Muscle of back (tissue), 3 donors: ENCODE measurements at regions not wholly inside any gene's neighbourhood (a gene's known extent, or its start where the extent isn't known, plus 50 kb on each side); places are given as distances from the start of the nearest gene placed in this dataset.

ENCODE experiments used
- DNase-seq, 3 donors: peaks; one replicate each; pipeline versions ENCODE4 v3.0.0 to v3.0.0-alpha.2; 2013

DNA sequence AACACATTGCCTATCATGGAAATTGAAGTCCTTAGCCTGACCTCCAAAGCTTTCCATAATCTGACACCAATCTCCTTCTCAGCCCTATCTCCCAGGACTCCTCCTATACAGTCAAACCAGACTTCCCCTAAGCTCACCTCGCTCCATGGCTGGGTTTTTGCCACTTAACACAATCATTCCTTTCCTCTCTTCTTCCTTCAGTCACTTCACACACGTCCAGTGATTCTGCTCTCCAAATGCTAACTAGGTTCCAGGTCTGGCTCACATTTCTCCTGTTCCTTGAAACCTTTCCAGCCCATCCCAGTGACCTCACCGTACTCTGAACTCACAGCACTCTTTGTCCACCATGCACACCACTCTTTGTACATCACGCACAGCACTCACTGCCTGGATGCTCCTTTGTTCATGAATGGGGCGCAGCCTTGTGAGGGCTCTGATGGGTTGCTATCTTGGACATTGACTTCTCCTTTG, 98.4 kb downstream of the GLUL start:
- no peak for DNase-seq

- no peak for DNase-seq
These were observed 99.3 kb downstream of the GLUL start for GRCh38 chr1:182292193-182292741.

- no peak for DNase-seq
These were observed 99.9 kb downstream of the GLUL start for GRCh38 chr1:182291584-182292192.

DNA sequence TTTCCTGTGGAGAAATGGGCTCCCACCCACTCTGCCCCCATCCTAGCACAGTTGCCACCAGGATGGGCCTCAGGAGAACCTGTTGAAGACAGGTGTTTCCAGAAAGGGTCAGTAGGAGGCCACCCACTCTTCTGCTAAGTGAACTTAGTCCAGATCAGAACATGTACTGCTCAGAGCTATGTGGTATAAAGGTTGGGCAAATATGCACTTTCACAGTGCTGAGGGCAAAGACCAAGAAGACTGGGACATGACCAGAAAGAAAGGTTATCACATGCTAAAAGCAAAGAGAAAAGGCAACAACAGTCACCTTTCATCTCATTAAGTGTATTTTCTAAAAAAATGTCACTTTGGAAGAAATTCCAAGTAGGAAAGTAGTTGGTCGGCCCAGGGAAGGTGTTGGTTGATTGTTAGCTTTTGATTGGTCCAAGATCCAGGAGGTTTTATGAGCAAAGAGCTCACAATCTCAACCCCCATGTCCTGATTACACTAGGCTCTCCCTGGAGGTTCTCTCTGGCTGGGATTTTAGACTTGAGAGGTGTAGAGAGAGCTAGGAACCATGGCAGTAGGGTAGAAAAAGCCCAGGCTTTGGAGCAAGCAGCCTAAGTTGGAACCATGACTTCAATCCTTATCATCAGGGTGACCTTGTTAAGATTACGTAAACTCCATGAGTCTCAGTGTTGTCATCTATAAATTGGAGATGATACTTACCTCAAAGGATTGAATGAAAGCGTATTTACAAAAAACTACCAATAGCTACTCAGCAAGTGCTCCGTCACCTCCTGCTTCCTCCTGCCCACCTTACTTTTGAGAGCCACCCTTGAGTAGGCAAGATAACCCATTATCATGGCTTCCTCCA, 102.6 kb downstream of the GLUL start:
- DNase-seq: no peak

DNA sequence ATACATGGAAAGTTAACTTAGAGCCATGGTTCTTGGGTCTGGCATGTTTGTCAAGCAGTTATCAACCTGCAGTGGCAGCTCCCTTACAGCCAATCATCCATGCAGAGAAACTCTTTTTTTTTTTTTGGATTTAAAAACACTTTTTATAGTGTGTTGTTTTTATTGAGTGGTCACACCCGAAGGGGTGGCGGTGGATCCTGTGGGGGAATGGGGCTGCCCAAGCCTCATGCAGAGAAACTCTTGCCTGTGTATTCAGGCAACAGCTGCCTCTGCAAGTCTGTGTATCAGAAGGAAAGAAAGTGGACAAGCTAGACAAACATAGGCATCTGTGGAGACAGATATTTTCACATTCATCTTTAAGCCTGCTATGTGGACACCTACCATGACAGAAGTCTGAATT, 104.8 kb downstream of the GLUL start:
- DNase-seq: no peak

DNA sequence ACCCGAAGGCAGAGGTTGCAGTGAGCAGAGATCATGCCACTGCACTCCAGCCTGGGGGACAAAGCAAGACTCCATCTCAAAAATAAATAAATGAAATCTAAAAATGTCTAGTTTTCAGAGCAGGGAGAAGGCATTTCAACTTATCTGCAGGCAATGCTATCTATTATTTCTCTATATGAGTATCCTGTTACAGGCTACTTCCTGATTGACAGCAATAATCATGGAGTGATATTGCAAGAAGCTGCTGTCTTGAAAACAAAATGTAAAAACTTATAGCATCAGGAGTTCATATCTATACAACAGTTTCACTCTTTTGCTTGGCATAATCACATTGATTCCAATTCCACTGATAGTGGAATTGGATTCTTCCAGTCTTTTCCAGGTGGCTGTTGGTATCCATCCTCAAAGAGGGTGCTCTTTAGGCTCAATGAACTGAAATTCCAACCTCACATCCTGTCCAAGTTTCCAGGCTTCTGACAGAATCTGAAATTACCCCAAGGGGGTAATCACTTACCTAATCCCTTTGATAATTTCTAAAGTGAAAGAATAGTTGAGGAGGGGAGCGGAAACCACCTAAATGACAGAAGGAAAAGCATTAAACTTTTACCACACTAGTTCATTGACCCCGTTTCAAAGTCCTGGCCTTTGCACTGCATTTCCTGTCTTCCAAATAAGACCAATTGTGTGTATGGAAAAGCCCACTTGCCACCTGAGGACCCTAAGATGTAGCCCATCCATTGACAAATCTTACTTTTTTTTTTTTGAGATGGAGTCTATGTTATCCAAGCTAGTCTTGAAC, 107.6 kb downstream of the GLUL start:
- no peak for DNase-seq

DNA sequence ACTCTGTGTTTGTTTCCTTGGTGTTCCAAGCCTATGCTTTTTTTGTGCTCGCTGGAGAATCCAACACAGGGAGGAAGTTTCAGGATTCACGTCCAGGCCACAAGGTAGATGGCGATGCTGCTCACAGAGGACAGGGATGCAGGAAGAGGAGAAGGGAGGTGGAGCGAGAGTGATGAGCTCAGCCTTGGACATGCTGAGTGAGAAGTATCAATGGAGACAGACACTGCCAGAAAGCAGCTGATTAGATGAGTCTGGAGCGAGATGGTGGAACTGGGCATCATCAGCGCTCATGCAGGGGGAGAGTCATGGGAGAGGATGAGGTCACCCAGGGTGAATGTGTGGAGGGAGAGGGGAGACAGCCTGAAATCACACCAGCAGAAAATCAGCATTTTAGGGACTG, 110.0 kb downstream of the GLUL start:
- peak in 1 of 3 donors; percentile 38 for DNase-seq

GRCh38 chr1:182280504-182280900, 111.1 kb downstream of the GLUL start:
- no peak for DNase-seq

- peak; percentile 49 to 79 (median 53) for DNase-seq
These were observed 111.7 kb downstream of the GLUL start for GRCh38 chr1:182279724-182280503.

GRCh38 chr1:182279302-182279701, 112.3 kb downstream of the GLUL start:
- no peak for DNase-seq

DNA sequence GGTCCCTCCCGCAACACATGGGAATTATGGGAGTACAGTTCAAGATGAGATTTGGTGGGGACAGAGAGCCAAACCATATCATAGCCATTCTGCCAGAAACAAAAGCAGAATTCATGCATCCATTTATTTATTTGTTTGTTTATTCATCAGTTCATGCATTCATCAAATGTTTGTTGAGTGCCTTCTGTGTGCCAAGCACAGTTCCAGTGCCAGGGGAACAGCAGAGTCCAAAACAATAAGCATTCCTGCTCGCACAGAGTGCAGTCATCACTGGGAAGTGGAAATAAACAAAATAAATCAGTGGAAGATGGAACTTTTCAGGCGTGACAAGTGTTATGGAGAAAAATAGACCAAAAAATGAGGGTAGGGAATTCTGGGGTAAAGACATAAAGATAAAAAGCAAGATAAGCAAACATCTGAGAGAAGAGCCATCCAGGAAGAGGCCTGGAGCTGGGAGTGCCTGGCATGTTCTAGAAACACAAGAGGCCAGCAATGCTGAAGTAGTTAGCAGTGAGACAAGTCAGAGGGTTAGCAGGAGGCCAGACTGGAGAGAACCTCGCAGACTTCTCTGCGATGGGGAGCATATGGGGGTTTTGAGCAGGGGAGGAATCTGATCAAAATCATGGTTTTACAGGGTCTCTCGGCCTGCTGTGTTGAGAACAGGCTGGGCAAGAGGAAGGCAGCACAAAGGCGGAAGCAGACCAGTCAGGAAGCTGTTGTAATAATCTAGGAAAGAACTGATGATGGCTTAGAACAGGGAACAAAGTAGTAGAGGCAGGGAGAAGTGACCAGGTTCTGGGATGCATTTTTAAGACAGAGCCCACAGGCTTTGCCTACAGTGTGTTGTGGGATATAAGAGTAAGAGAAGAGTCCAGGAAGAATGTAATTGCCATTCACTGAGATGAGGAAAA, 113.2 kb downstream of the GLUL start:
- DNase-seq: no peak

DNA sequence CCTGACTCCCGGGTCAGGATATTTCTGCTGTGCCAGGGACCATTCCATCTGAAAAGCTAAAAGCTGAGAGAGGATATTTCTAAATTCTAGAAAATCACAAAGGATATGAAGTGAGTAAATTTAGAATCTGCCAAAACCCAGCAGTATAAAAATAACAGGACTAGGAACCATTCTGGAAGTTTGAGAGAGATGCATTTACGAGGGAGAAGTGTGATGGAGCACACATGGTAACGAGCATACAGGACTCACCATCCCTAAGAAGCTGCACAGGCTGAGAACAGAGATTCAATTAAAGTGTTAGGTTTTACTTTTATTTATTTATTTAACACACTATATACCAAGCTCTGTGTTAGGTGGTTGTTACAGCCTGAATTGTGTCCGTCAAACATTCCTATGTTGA, 116.3 kb downstream of the GLUL start:
- DNase-seq: no peak

DNA sequence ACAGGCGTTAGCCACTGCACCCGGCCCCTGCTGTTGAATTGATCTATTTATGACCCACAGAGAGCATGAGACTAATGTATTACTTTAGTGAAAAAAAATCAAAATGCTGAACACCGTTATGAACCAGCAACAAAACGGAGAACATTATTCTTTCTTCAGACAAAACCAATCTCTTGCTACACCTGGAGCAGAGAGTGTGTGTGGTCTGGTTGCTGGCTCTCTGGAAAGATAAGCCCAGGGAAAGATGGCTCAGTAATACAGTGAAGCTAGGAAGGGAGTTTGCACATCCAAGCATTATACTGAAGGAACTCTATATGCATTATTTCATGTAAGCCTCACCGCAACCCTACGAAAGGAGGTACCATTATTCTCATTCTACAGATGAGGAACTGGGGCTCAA, 117.0 kb downstream of the GLUL start:
- DNase-seq: no peak

GRCh38 chr1:182270731-182271130, 120.9 kb downstream of the GLUL start:
- no peak for DNase-seq

DNA sequence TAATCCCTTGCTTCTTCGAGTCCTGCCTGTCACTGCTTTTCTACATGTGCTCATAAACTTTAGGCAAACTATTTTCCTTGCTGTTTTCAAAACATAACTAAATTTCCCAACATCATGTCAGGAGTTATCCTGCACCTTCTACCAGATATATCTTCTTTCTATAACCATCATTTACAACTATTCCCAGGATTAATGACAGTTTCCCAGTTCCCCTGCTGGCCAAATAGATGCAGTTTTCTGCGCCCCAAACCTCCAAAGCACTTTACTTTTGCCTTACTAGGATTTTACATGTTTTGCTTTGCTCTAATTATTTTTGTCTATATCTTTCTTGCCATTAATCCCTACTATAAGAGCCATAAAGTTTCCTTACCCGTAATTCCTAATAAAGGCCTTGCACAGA, 122.5 kb downstream of the GLUL start:
- DNase-seq: no peak

DNA sequence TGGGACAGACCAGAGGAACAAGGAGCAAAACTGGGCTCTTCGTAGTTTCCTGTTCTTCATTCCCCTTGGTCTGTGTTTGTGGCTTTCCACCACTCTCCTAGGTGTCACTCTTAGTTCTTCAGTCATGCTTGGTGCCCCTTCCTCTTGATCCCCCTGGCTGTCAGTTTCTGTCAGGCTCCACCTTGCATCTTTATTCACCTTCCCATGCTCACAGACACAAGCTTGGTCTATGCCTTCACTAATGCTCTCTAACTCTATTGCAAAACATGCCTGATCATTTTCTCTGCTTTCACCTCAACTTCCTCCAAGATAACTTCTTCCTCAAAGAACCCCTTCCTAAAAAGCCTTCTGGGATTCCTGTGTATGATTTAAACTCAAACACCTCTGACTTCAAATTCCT, 122.9 kb downstream of the GLUL start:
- no peak for DNase-seq

DNA sequence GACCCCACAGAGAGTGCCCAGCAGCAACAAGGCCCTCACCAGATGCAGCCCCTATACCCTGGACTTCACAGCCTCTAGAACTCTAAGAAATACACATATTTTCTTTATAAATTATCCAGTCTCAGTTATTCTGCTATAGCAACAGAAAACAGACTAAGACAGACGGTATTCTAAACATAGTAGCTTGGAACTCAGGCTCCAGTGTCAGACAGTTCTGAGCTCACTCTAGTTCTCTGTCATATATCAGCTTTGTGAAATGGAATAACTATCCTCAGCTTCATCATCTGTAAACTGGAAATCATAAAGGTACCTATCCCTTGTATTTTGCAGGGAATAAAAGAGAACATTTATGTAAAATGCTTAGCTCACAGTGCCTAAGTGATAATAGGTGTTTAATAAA, 127.4 kb downstream of the GLUL start:
- no peak for DNase-seq

- DNase-seq: no peak
These were observed 127.9 kb downstream of the GLUL start for GRCh38 chr1:182263706-182264105.

GRCh38 chr1:182262425-182262824, 129.2 kb downstream of the GLUL start:
- DNase-seq: no peak

GRCh38 chr1:182261655-182262054, 129.9 kb downstream of the GLUL start:
- DNase-seq: no peak
